ENCODE measurements at regions not wholly inside any gene's neighbourhood (a gene's known extent, or its start where the extent isn't known, plus 50 kb on each side); places are given as distances from the start of the nearest gene placed in this dataset.

DNA sequence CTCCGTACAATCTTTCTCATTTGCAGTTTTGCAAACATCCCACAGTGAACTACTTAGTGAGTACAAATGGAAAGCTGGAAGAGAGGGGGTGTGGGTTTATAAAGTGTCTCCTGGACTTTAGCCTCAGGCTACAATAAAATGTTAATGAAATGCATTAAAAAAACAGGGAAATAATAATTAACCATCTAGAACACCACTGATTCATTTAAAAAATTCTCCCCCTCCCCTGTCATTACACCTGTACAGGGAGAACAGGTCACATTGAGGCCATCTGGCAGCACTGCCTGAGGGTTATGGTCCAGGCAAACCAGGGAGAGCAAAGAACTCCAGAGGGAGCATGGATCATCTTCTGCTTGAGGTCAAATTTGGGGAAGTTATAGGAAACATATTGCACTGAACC, 96.3 kb downstream of the TSPAN8 start:
- no peak for ATAC-seq
- TF ChIP-seq BACH2 (CRISPR knock-in tag; IDR thresholded peaks at IDR 0.05; ENCODE audit: borderline replicate concordance), result no peak
- TF ChIP-seq ARNTL (CRISPR knock-in tag; IDR thresholded peaks at IDR 0.05; ENCODE audit: borderline replicate concordance, low read depth), result no peak
- no peak for TF ChIP-seq ZC3H10 (CRISPR knock-in tag; IDR thresholded peaks at IDR 0.05)
- TF ChIP-seq ESRRG (CRISPR knock-in tag; IDR thresholded peaks at IDR 0.05), result no peak
- TF ChIP-seq CSDC2 (CRISPR knock-in tag; IDR thresholded peaks at IDR 0.05), result no peak
- TF ChIP-seq, protein P1, sequence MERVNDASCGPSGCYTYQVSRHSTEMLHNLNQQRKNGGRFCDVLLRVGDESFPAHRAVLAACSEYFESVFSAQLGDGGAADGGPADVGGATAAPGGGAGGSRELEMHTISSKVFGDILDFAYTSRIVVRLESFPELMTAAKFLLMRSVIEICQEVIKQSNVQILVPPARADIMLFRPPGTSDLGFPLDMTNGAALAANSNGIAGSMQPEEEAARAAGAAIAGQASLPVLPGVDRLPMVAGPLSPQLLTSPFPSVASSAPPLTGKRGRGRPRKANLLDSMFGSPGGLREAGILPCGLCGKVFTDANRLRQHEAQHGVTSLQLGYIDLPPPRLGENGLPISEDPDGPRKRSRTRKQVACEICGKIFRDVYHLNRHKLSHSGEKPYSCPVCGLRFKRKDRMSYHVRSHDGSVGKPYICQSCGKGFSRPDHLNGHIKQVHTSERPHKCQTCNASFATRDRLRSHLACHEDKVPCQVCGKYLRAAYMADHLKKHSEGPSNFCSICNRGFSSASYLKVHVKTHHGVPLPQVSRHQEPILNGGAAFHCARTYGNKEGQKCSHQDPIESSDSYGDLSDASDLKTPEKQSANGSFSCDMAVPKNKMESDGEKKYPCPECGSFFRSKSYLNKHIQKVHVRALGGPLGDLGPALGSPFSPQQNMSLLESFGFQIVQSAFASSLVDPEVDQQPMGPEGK (CRISPR knock-in tag; IDR thresholded peaks at IDR 0.05; ENCODE audit: borderline replicate concordance), result no peak
- TF ChIP-seq RARB (CRISPR knock-in tag; IDR thresholded peaks at IDR 0.05), result no peak
- TF ChIP-seq ISL1 (CRISPR knock-in tag; IDR thresholded peaks at IDR 0.05), result no peak
- TF ChIP-seq ZNF565 (CRISPR knock-in tag; conservative IDR thresholded peaks at IDR 0.05; ENCODE audit: low read depth), result no peak
- TF ChIP-seq, protein P2, sequence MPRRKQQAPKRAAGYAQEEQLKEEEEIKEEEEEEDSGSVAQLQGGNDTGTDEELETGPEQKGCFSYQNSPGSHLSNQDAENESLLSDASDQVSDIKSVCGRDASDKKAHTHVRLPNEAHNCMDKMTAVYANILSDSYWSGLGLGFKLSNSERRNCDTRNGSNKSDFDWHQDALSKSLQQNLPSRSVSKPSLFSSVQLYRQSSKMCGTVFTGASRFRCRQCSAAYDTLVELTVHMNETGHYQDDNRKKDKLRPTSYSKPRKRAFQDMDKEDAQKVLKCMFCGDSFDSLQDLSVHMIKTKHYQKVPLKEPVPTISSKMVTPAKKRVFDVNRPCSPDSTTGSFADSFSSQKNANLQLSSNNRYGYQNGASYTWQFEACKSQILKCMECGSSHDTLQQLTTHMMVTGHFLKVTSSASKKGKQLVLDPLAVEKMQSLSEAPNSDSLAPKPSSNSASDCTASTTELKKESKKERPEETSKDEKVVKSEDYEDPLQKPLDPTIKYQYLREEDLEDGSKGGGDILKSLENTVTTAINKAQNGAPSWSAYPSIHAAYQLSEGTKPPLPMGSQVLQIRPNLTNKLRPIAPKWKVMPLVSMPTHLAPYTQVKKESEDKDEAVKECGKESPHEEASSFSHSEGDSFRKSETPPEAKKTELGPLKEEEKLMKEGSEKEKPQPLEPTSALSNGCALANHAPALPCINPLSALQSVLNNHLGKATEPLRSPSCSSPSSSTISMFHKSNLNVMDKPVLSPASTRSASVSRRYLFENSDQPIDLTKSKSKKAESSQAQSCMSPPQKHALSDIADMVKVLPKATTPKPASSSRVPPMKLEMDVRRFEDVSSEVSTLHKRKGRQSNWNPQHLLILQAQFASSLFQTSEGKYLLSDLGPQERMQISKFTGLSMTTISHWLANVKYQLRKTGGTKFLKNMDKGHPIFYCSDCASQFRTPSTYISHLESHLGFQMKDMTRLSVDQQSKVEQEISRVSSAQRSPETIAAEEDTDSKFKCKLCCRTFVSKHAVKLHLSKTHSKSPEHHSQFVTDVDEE (CRISPR knock-in tag; IDR thresholded peaks at IDR 0.05), result no peak
- TF ChIP-seq ZFP3 (CRISPR knock-in tag; IDR thresholded peaks at IDR 0.05), result no peak
- TF ChIP-seq ZNF8 (CRISPR knock-in tag; IDR thresholded peaks at IDR 0.05), result no peak
- no peak for TF ChIP-seq SNAI2 (CRISPR knock-in tag; IDR thresholded peaks at IDR 0.05)
- no peak for TF ChIP-seq ZNF70 (CRISPR knock-in tag; IDR thresholded peaks at IDR 0.05)

DNA sequence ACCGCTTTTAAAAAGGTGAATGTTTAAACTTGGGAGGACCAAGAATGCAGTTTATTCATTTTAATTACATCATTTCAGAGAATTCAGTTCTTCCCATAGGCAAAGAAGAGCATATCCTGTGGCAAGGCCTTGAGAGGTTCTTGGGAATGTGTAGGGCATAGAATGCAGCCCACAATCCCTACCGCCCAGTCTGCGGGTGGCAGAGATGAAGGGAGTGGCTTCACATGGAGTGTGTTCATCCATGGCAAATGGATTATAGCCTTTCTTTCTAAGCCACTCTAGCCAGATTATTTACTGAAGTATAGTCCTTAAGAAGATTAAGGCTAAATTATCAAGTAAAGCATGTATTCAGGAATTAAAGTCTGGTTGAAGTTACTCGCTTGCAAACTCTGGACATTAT, 97.4 kb downstream of the TSPAN8 start:
- ATAC-seq, result no peak
- no peak for TF ChIP-seq ESRRG (CRISPR knock-in tag; IDR thresholded peaks at IDR 0.05)
- TF ChIP-seq CSDC2 (CRISPR knock-in tag; IDR thresholded peaks at IDR 0.05), result no peak
- no peak for TF ChIP-seq BACH2 (CRISPR knock-in tag; IDR thresholded peaks at IDR 0.05; ENCODE audit: borderline replicate concordance)
- TF ChIP-seq TCF4 (CRISPR knock-in tag; IDR thresholded peaks at IDR 0.05; ENCODE audit: borderline replicate concordance), result no peak
- TF ChIP-seq ZFP30 (CRISPR knock-in tag; IDR thresholded peaks at IDR 0.05), result no peak
- TF ChIP-seq, protein P3, sequence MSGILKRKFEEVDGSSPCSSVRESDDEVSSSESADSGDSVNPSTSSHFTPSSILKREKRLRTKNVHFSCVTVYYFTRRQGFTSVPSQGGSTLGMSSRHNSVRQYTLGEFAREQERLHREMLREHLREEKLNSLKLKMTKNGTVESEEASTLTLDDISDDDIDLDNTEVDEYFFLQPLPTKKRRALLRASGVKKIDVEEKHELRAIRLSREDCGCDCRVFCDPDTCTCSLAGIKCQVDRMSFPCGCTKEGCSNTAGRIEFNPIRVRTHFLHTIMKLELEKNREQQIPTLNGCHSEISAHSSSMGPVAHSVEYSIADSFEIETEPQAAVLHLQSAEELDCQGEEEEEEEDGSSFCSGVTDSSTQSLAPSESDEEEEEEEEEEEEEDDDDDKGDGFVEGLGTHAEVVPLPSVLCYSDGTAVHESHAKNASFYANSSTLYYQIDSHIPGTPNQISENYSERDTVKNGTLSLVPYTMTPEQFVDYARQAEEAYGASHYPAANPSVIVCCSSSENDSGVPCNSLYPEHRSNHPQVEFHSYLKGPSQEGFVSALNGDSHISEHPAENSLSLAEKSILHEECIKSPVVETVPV (CRISPR knock-in tag; IDR thresholded peaks at IDR 0.05), result no peak
- no peak for TF ChIP-seq ZC3H10 (CRISPR knock-in tag; IDR thresholded peaks at IDR 0.05)
- TF ChIP-seq, protein P1 (CRISPR knock-in tag; IDR thresholded peaks at IDR 0.05; ENCODE audit: borderline replicate concordance), result no peak

DNA sequence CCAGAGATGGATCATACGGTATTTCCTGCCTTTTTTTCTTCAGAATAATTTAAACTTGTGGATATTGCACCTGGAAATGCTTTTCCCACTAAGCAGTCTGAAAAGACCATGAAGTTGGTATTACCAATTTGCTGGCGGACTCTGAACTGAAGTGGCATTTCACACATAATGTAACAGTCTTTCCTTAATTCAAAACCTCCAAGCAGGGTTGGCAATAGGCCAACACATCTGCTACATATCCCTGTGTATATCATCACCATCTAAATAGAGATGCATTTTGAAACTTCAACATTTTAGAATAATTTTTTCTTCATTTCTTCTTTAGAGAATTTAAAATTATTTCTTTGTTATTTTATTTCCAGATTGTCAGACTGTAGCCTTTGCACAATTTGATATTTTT, 100.5 kb downstream of the TSPAN8 start:
- TF ChIP-seq SNAI2 (CRISPR knock-in tag; IDR thresholded peaks at IDR 0.05), result no peak
- TF ChIP-seq RARB (CRISPR knock-in tag; IDR thresholded peaks at IDR 0.05), result no peak
- 0 out of 2 replicates have a peak, but pooled peaks have one; percentile 40 for TF ChIP-seq TCF4 (CRISPR knock-in tag; IDR thresholded peaks at IDR 0.05; ENCODE audit: borderline replicate concordance)

DNA sequence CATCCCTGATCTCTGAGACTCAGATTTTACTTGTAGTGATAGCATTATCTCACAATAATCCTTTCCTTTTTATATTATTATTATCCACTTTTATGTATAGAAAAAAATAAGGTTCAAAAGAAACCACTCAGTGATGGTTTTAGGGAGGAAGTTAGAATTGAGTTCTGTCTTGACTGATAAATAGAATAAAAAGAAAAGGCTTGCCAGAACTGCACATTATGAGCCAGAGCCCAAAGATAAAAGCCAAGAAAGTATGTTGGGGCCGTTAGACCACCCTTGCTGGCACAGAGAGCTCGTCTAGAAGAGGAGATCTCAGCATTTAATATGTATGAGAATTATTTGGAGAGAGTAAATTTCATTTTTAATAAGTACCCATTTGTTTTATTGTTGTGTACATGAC, 103.2 kb downstream of the TSPAN8 start:
- no peak for ATAC-seq
- TF ChIP-seq RARB (CRISPR knock-in tag; IDR thresholded peaks at IDR 0.05) (no peak), ZNF8 (CRISPR knock-in tag; IDR thresholded peaks at IDR 0.05) (no peak), SNAI2 (CRISPR knock-in tag; IDR thresholded peaks at IDR 0.05) (no peak), ZFP30 (CRISPR knock-in tag; IDR thresholded peaks at IDR 0.05) (no peak), GLIS3 (CRISPR knock-in tag; IDR thresholded peaks at IDR 0.05) (no peak), ZNF70 (CRISPR knock-in tag; IDR thresholded peaks at IDR 0.05) (no peak), PPARA (CRISPR knock-in tag; IDR thresholded peaks at IDR 0.05; ENCODE audit: borderline replicate concordance) (no peak), ARNTL (CRISPR knock-in tag; IDR thresholded peaks at IDR 0.05; ENCODE audit: borderline replicate concordance, low read depth) (no peak), TCF4 (CRISPR knock-in tag; IDR thresholded peaks at IDR 0.05; ENCODE audit: borderline replicate concordance) (no peak), ZC3H10 (CRISPR knock-in tag; IDR thresholded peaks at IDR 0.05) (no peak)
- TF ChIP-seq, protein P4, sequence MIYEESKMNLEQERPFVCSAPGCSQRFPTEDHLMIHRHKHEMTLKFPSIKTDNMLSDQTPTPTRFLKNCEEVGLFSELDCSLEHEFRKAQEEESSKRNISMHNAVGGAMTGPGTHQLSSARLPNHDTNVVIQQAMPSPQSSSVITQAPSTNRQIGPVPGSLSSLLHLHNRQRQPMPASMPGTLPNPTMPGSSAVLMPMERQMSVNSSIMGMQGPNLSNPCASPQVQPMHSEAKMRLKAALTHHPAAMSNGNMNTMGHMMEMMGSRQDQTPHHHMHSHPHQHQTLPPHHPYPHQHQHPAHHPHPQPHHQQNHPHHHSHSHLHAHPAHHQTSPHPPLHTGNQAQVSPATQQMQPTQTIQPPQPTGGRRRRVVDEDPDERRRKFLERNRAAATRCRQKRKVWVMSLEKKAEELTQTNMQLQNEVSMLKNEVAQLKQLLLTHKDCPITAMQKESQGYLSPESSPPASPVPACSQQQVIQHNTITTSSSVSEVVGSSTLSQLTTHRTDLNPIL (CRISPR knock-in tag; IDR thresholded peaks at IDR 0.05; ENCODE audit: low read depth), result no peak
- TF ChIP-seq, protein P1 (CRISPR knock-in tag; IDR thresholded peaks at IDR 0.05; ENCODE audit: borderline replicate concordance), result no peak

More for the DNA sequence above, 100.5 kb downstream of the TSPAN8 start:
- ATAC-seq, result no peak; the same call in 2 of the 3 replicates
